HG03135 (cell line): ENCODE measurements at regions not wholly inside any gene's neighbourhood (a gene's known extent, or its start where the extent isn't known, plus 50 kb on each side); places are given as distances from the start of the nearest gene placed in this dataset.
"Not testable (repeated sequence)": the region's sequence is repeated elsewhere in the genome, so short reads cannot be mapped to it uniquely, and the experiment has no call there.

Source experiments
- ATAC-seq: cut with Tn5 transposase; IDR thresholded peaks from one replicate; pipeline ENCODE4 v1.9.1; 2021; ENCODE audit warnings: mild to moderate bottlenecking, moderate library complexity; ENCODE audit not compliant: unreplicated experiment

DNA sequence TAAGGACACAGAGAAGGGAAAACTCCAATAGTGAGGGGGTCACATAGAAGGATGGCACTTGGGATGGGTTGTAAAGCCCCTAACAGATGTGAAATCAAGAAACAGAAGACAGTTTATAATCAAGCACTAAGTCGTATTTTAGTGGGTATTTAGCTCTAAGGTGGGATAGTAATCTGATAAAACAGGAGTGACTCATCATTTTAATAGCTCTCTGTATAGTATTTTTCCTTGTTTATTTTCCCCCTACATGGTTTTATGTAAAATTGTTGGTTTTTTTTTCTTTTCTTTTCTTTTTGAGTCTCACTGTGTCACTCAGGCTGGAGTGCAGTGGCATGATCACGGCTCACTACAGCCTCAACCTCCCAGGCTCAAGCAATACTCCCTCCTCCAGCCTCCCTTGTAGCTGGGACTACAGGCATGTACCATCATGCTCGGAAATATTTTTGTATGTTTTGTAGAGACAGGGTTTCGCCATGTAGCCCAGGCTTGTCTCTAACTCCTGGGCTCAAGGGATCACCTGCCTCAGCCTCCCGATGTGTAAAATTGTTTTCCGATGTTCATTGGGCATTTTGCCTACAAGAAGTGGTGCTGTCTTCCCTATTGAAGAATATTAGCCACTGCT is 142.6 kb upstream of the SERPINE2 start:
- no peak for ATAC-seq

DNA sequence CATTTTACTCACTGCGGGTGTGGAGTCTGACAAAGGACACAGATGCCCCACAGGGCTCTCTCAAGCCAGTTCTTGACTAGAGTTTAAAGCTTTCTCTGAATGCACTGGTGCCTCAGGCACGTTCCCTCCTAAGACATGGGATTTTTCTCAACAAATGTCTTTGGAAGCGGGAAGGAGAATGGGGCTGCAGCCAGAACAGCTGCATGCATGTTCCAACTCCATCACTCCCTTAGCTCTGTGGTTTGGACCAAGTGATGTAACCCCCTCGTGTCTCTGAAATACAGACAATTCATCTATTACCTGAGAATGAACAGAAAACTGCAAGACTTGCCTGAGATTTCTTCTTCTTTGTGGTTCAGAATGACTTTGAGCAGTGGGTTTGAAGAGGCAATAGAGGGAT is 141.7 kb upstream of the SERPINE2 start:
- ATAC-seq = no peak

DNA sequence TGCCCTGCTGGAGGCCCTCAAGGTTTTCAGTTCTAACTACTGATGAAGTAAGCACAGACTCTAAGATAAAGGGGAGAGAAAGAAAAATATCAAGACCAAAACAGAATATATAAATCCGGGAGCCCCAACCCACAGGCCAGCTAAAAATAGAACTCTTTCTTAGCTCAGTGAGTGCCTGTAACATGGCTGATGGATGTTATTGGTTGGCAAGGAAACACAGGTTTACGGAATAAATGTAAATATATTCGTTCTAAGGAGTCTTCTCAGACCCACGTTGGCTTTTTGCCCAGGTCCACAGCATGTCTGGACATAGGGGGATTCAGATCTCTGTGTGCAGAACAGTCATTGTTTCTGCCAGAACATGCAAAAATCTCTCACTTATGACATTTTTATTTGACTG is 139.0 kb upstream of the SERPINE2 start:
- ATAC-seq = no peak

DNA sequence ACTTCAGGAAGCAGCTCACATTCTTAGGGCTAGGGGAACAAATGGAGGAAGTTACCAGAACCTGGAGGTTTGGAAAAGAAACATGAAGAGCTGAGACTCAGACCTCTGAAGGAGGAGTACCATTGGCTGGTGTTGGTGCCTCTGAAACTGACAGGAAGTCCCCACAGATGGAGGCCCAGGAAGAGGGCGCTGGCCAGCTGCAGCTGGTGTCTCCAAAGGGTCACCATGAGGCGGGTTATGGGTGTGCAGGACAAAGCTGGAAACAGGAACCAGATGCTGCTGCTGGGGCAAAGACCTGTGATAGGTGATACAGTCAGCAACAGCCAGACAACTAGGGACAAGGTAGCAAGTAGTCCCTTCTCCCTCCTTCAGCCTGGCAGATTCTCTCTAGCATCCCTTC is 136.5 kb upstream of the SERPINE2 start:
- ATAC-seq = no peak

DNA sequence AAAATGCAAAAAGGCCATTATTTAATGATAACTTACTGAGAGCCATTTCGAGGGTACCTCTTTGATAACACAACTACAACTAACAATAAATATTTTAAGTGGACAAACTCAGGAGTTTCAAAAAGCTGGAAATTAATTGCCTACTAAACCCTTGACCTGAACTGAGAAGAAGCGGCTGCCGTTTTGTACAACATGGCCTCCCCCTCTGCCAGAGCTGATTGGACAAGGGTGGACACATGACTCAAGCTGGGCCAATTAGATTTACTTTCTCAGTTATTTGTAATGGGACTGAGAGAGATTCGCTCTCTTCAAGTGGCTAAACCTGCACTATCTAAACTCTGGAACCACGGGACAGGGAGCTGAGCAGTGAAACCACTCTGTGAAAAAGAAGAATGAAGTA is 135.9 kb upstream of the SERPINE2 start:
- no peak for ATAC-seq

- ATAC-seq = no peak
These were observed 135.4 kb upstream of the SERPINE2 start for GRCh38 chr2:224174521-224174920.

DNA sequence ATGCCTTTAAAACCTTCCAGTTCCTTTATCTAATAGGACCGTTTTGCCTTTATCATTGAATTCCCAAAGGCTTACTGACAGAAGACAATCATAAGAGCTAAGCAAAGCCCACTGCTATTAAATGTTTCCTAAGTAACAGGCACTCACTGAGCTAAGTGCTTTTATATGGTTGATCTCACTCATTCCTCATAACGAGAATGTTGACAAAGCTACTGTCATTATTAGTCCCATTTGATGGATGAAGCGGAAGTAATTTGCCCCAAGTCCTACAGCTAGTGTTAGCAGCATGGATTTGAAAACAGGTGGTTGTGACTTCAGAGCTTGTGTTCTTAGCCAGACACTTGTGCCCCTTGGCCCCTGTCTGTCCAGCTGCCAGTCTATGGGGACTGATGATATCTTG is 134.8 kb upstream of the SERPINE2 start:
- ATAC-seq = no peak

DNA sequence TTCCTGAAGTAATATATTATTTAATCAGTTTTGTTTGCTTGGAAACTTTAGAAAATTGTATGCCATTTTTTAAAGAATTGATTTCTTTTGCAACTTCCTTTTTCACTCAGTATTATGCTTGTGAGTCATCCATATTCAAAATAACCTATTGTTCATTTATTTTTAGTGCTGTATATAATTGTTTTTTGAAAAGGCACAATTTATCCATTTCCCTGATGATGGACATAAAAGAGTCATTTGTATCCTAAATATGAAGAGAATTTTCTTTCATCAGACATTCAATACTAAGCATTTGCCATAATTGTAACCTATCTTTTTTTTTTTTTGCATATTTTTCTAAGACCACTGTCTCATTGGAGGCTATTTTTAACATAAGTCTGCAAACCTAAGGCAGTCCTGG is 134.1 kb upstream of the SERPINE2 start:
- no peak for ATAC-seq

- no peak for ATAC-seq
These were observed 132.1 kb upstream of the SERPINE2 start for GRCh38 chr2:224171226-224171625.

GRCh38 chr2:224169847-224170246 is 130.8 kb upstream of the SERPINE2 start:
- ATAC-seq = no peak

DNA sequence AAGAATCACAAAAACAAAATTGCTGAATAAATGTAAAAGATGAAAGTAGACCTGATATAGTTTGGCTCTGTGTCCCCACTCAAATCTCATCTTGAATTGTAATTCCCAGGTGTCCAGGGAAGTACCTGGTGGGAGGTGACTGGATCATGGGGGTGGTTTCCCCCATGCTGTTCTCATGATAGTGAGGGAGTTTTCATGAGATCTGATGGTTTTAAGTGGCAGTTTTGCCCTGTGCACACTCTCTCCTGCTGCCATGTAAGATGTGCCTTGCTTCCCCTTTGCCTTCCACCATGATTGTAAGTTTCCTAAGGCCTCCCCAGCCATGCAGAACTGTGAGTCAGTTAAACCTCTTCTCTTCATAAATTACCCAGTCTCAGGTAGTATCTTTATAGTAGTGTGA is 128.7 kb upstream of the SERPINE2 start:
- not testable (repeated sequence) for ATAC-seq

- no peak for ATAC-seq
These were observed 127.6 kb upstream of the SERPINE2 start for GRCh38 chr2:224166654-224167053.

DNA sequence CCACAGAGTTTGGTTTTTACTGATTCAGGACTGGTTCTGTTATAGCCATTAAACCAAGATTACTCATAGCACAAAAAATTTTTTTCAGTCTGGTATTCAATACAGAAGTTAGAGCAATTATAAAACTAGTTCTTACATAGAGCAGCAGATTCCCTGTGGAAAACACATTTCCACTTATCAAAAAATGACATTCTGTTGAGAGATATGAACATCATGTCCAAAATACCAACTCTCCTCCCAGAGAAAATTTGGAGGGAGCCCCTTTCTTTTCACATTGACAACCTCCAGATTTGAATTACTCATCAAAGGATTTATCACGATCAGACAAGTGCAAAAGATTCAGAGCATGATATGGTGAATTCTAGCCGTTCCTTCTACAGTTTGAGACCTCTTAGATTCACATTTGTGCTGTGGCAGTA is 126.8 kb upstream of the SERPINE2 start:
- no peak for ATAC-seq

GRCh38 chr2:224163566-224164307 is 124.7 kb upstream of the SERPINE2 start:
- ATAC-seq = no peak

DNA sequence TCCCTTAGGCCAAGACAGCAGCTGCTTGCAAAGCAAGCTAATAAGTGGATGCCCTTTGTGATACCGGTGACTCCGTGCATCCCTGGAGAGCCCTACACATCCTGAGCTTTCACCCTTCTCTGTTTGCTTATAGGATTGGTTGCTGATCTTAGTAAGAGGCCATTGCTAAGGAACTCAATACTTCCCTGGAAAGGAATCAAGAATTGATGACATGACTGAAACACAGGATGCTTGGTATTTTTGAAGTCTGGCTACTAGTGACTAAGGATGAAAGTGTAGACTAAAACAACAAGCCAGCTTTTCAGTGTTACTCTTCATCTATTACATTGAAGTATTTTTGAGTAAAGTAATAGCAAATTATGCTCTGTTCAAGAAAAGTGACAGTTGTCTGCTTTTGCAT is 123.0 kb upstream of the SERPINE2 start:
- no peak for ATAC-seq

DNA sequence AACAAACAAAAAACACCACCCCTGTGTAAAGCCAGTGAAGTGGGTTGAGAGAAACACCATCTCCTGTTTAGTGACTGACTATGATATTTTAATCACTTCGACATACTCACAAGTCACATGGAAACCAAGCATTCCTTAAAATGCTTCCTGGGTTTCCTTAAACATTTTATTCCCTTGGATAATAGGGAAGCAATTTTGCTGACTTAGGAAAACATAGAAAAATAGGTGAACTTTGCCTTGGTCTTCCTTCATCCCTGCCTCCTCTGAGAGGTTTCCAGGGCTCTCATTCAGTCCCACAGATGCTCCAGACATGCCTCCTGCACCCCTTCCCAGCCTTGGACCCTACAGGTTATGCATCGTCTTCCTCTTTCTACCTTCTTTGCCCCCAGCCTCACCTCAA is 122.6 kb upstream of the SERPINE2 start:
- no peak for ATAC-seq

DNA sequence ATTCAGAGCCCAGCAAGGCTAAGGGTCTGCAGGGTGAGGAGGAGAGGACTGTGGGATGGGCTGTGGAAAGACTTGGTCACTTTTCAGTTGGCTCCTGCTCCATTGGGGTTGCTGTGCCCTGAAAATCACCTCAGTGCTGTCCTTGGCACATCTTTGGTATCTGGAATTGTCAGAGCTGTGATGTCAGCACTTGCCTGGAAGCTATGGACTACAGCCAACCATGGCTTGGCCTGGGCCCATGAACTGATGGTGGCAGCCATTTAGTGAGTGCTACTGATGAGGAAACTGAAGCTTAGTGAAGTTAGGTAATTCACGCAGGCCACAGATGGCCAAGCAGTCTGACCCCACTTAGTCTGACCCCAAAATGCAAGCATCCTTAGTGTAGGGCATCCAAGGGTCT is 121.8 kb upstream of the SERPINE2 start:
- no peak for ATAC-seq

- ATAC-seq = no peak
These were observed 120.4 kb upstream of the SERPINE2 start for GRCh38 chr2:224159345-224159928.

DNA sequence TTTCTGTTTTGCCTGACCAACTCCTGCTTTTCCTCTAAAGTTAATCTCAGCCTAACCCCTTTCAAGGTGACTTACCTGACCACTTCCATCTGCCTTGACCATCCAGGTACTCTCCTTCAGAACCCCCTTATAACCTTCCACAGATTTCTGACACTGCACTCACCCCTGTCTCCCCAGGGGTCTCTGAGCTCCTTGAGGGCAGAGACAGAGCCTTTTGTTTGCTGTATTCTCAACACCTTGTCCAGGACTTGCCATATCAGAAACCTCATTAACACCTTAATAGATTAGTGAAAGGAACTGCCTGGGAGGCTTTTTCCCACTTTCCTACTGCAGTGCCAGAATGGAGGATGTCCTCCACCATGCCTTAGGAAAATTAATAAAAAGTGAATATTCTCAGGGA is 119.7 kb upstream of the SERPINE2 start:
- no peak for ATAC-seq

DNA sequence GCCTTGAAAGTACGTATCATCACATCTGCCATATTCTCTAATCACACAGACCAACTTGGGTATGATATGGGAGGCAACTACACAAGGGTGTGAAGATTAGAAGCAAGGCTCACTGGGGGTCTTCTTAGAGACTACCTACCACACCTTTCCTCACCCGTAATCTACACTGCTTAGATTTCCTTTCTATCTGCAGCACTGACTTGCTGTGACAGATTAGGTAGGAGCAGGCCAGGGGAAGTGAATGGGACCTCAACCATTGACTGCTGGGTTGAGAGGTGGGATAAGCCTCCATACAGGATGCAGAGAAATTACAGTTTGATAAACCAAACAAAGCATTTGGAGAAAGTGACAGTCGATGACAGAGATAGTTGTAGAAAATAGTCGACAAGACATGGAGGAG is 119.0 kb upstream of the SERPINE2 start:
- no peak for ATAC-seq

DNA sequence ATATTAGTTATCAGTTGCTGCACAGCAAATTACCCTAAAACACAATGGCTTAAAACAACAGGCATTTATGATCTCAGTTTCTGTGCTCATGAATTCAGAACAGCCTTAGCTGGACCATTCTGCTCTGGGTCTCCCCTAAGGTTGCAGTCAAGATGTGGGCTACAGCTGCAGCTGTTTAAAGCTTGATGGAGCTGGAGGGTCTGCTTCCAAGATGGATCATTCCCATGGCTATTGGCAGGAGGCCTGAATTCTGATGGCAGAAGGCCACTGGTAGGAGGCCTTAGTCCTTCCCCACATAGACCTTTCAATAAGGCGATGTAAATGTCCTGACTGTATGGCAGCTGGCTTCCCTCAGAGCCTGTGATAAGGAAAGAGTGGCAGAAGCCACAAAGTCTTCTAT is 118.6 kb upstream of the SERPINE2 start:
- no peak for ATAC-seq

GRCh38 chr2:224156436-224156835 is 117.3 kb upstream of the SERPINE2 start:
- ATAC-seq = no peak
